A549 (cell line): ENCODE measurements at regions not wholly inside any gene's neighbourhood (a gene's known extent, or its start where the extent isn't known, plus 50 kb on each side); places are given as distances from the start of the nearest gene placed in this dataset.

ENCODE experiments used
- ATAC-seq, 2 experiments: fragments of 200-7000 bp in 1 of 2; fragments of >200 bp in 1 of 2; cut with Nextera tagmentation in 1 of 2; cut with Tn5 transposase in 1 of 2; 3 replicates each; pipeline versions ENCODE4 v1.8.0 to v1.9.1; 2018 to 2020; ENCODE audit warnings: mild to moderate bottlenecking in 1 of 2, moderate library complexity in 1 of 2
- CTCF ChIA-PET: fragments of 300-600 bp; sonication (Branson Sonifier 250); formaldehyde crosslinking; extraction: SDS; loops from one replicate; lab custom pipeline; 2021; ENCODE audit warnings: antibody characterized with exemption, inconsistent platforms; lab: Yijun Ruan, JAX
- POLR2A ChIA-PET: fragments of 350-600 bp; formaldehyde crosslinking; extraction: SDS; loops from one replicate; lab custom pipeline; 2021; ENCODE audit warnings: antibody characterized with exemption, inconsistent platforms; lab: Yijun Ruan, JAX
- DNase-seq, 2 experiments: peaks; one replicate each; pipeline versions ENCODE4 v3.0.0 to v3.0.0-alpha.2; 2011 to 2016; ENCODE audit warnings: low read depth in 1 of 2, low spot score in 1 of 2
- FAIRE-seq: peaks from 2 replicates; lab custom pipeline; 2011; peaks lifted over from hg19 to GRCh38; lab: Jason Lieb, UNC
- H3K27ac ChIP-seq, 2 experiments: fragments of >200 bp; sonication (Bioruptor Twin); formaldehyde crosslinking; 3 replicates each; pipeline ENCODE4 v1.5.1; 2016 to 2017
- H3K4me1 ChIP-seq: fragments of >200 bp; sonication (Bioruptor Twin); formaldehyde crosslinking; 3 replicates; pipeline ENCODE4 v1.6.1; 2016
- H3K4me2 ChIP-seq: fragments of >200 bp; sonication (Bioruptor Twin); formaldehyde crosslinking; 3 replicates; pipeline ENCODE4 v1.6.1; 2016
- H3K4me3 ChIP-seq: fragments of >200 bp; sonication (Bioruptor Twin); formaldehyde crosslinking; 3 replicates; pipeline ENCODE4 v1.5.1; 2016
- H3K9me3 ChIP-seq: fragments of >200 bp; sonication (Bioruptor Twin); formaldehyde crosslinking; 3 replicates; pipeline ENCODE4 v1.6.1; 2016
- CBX2 ChIP-seq: fragments of 200-600 bp; sonication (generic); IDR thresholded peaks from 2 replicates; pipeline ENCODE4 v1.6.1; 2016; ENCODE audit warnings: low read depth, mild to moderate bottlenecking, borderline replicate concordance
- CTCF ChIP-seq: fragments of >200 bp; sonication (Bioruptor Twin); formaldehyde crosslinking; IDR thresholded peaks from 3 replicates; pipeline ENCODE4 v1.5.1; 2016
- EHF ChIP-seq: fragments of 250-450 bp; sonication (Bioruptor Pico); IDR thresholded peaks from 2 replicates; pipeline ENCODE4 v1.5.0; 2020; ENCODE audit warnings: mild to moderate bottlenecking
- ESRRA ChIP-seq: fragments of 150-350 bp; IDR thresholded peaks from 2 replicates; pipeline ENCODE4 v1.6.1; 2014; ENCODE audit warnings: mild to moderate bottlenecking, low read length, borderline replicate concordance
- FOSL2 ChIP-seq, 2 experiments: fragments of 450-650 bp in 1 of 2; fragments of >200 bp in 1 of 2; sonication (Bioruptor Twin) in 1 of 2; formaldehyde crosslinking; IDR thresholded peaks; 2 replicates each; pipeline versions ENCODE4 v1.5.0 to v1.6.1; 2016 to 2020; ENCODE audit warnings: mild to moderate bottlenecking in 1 of 2, moderate library complexity in 1 of 2
- GATA3 ChIP-seq: IDR thresholded peaks from 2 replicates; pipeline ENCODE4 v1.6.1; 2012; ENCODE audit warnings: borderline replicate concordance
- HDAC2 ChIP-seq: fragments of 200-600 bp; sonication (generic); IDR thresholded peaks from 2 replicates; pipeline ENCODE4 v1.6.1; 2016
- HEYL ChIP-seq: fragments of 250-450 bp; sonication (Bioruptor Pico); IDR thresholded peaks from 2 replicates; pipeline ENCODE4 v1.8.0; 2021; ENCODE audit warnings: mild to moderate bottlenecking, moderate library complexity
- JUN ChIP-seq, 2 experiments: fragments of >200 bp; sonication (Bioruptor Twin); formaldehyde crosslinking; IDR thresholded peaks; 2 replicates in 1 of 2; 3 replicates in 1 of 2; pipeline ENCODE4 v1.6.1; 2016 to 2017
- JUNB ChIP-seq: fragments of >200 bp; sonication (Bioruptor Twin); formaldehyde crosslinking; IDR thresholded peaks from 2 replicates; pipeline ENCODE4 v1.6.1; 2016
- KDM1A ChIP-seq: fragments of 200-600 bp; sonication (generic); IDR thresholded peaks from 2 replicates; pipeline ENCODE4 v1.6.1; 2016; ENCODE audit warnings: low read depth, mild to moderate bottlenecking
- MAFK ChIP-seq: fragments of 450-650 bp; IDR thresholded peaks from 2 replicates; pipeline ENCODE4 v1.6.1; 2014; ENCODE audit not compliant: partially characterized antibody
- MYC ChIP-seq: IDR thresholded peaks from 2 replicates; pipeline ENCODE4 v1.6.1; 2012; ENCODE audit warnings: mild to moderate bottlenecking, inconsistent platforms, low read length, improper control_type of control experiment, borderline replicate concordance
- NPAS2 ChIP-seq: fragments of 250-450 bp; sonication (Bioruptor Pico); IDR thresholded peaks from 2 replicates; pipeline ENCODE4 v1.8.0; 2022; ENCODE audit warnings: mild to moderate bottlenecking, moderate library complexity, borderline replicate concordance
- PBX3 ChIP-seq: IDR thresholded peaks from 2 replicates; pipeline ENCODE4 v1.6.1; 2012
- PHF8 ChIP-seq: fragments of 200-600 bp; sonication (generic); IDR thresholded peaks from 2 replicates; pipeline ENCODE4 v1.6.1; 2016; ENCODE audit warnings: low read depth, mild to moderate bottlenecking, antibody characterized with exemption, moderate library complexity, borderline replicate concordance
- TP53 ChIP-seq: fragments of 250-450 bp; sonication (Bioruptor Pico); IDR thresholded peaks from 2 replicates; pipeline ENCODE4 v1.5.0; 2021; ENCODE audit warnings: mild to moderate bottlenecking, moderate library complexity
- USF2 ChIP-seq: fragments of 450-650 bp; IDR thresholded peaks from 2 replicates; pipeline ENCODE4 v1.6.1; 2014; ENCODE audit warnings: antibody characterized with exemption
- ZFP36 ChIP-seq: fragments of 450-650 bp; IDR thresholded peaks from 2 replicates; pipeline ENCODE4 v1.6.1; 2014; ENCODE audit warnings: borderline replicate concordance; ENCODE audit not compliant: partially characterized antibody
- ZNF302 ChIP-seq: fragments of 250-450 bp; sonication (Bioruptor Pico); IDR thresholded peaks from 2 replicates; pipeline ENCODE4 v1.9.0; 2021; ENCODE audit warnings: inconsistent platforms, mild to moderate bottlenecking, moderate library complexity
- ZSCAN20 ChIP-seq: fragments of 250-450 bp; sonication (Bioruptor Pico); IDR thresholded peaks from 2 replicates; pipeline ENCODE4 v1.8.0; 2022; ENCODE audit warnings: mild to moderate bottlenecking, moderate library complexity
- WGBS: methylation state at CpG from one replicate; pipeline ENCODE4 v1.1.6; 2017; ENCODE audit errors: missing lambda C conversion rate; 5-methylcytosine and 5-hydroxymethylcytosine counted together

GRCh38 chr1:22379566-22379965 is 72.1 kb upstream of the ZBTB40 start:
- DNase-seq (no peak), ATAC-seq (no peak), FAIRE-seq (no peak)
- 82% methylated on average over 6 of the region's 7 CpGs for WGBS
- Histone ChIP-seq H3K4me2 (no peak overlapping the region), H3K9me3 (no peaks in the 10 kb centered on the region), H3K4me1 (no peaks in the 10 kb centered on the region; the same call in 2 of the 3 replicates), H3K4me3 (no peak overlapping the region), H3K27ac (no peak overlapping the region)
- ChIA-PET CTCF (no interaction called here), POLR2A (no interaction called here)
- no peak for TF ChIP-seq CTCF
- TF ChIP-seq ZSCAN20 (CRISPR knock-in tag): no peak
- no peak for TF ChIP-seq ZFP36
- no peak for TF ChIP-seq HDAC2
- no peak for TF ChIP-seq GATA3
- no peak for TF ChIP-seq PHF8
- no peak for TF ChIP-seq EHF
- no peak for TF ChIP-seq KDM1A
- no peak for TF ChIP-seq JUN (IDR thresholded peaks at IDR 0.05)
- no peak for TF ChIP-seq HEYL
- TF ChIP-seq MAFK: no peak
- TF ChIP-seq CBX2: no peak
- TF ChIP-seq NPAS2 (CRISPR knock-in tag): no peak
- no peak for TF ChIP-seq ESRRA
- no peak for TF ChIP-seq MYC
- no peak for TF ChIP-seq ZNF302 (CRISPR knock-in tag)
- no peak for TF ChIP-seq PBX3
- TF ChIP-seq JUNB: no peak

- H3K4me2 ChIP-seq: 0 out of 3 replicates have a peak overlapping the region, but pooled peaks have one; percentile 12
- POLR2A ChIA-PET: no interaction called here
- TF ChIP-seq FOSL2 (IDR thresholded peaks at IDR 0.05) (no peak), FOSL2 (CRISPR knock-in tag; IDR thresholded peaks at IDR 0.05) (peak; percentile 38), HEYL (no peak)
- no peaks in the 10 kb centered on the region for H3K9me3 ChIP-seq
- no peaks in the 10 kb centered on the region; the same call in 2 of the 3 replicates for H3K4me1 ChIP-seq
- DNase-seq: peak; percentile 13 to 20
- WGBS: 72% methylated on average over 7 of the region's 10 CpGs
- peak; percentile 9 to 27; a peak in 2 of 6 replicates for ATAC-seq
- CTCF ChIA-PET: no interaction called here
- H3K4me3 ChIP-seq: no peak overlapping the region
- H3K27ac ChIP-seq: no peak overlapping the region
- no peak for FAIRE-seq
These were observed 71.4 kb upstream of the ZBTB40 start for GRCh38 chr1:22380024-22380785.

- Histone ChIP-seq H3K9me3 (no peaks in the 10 kb centered on the region), H3K4me2 (peak overlapping the region; percentile 26; the same call in 1 of the 3 replicates), H3K4me1 (no peaks in the 10 kb centered on the region; the same call in 2 of the 3 replicates), H3K27ac (no peak overlapping the region), H3K4me3 (no peak overlapping the region)
- POLR2A ChIA-PET: no interaction called here
- 48% methylated on average over 19 of the region's 22 CpGs for WGBS
- TF ChIP-seq USF2 (peak; percentile 69), TP53 (no peak)
- CTCF ChIA-PET: interaction anchor here (0.7 kb wide), 1 partner anchor 11 kb away, joined by 3 read pairs; no protein-coding TSS in a partner anchor
- FAIRE-seq (no peak), DNase-seq (peak; percentile 21 to 43), ATAC-seq (peak; percentile 60 to 83; a peak in 4 of 6 replicates)
These were observed 67.9 kb upstream of the ZBTB40 start for GRCh38 chr1:22383526-22384294.
